ENCODE measurements at regions not wholly inside any gene's neighbourhood (a gene's known extent, or its start where the extent isn't known, plus 50 kb on each side); places are given as distances from the start of the nearest gene placed in this dataset.

DNA sequence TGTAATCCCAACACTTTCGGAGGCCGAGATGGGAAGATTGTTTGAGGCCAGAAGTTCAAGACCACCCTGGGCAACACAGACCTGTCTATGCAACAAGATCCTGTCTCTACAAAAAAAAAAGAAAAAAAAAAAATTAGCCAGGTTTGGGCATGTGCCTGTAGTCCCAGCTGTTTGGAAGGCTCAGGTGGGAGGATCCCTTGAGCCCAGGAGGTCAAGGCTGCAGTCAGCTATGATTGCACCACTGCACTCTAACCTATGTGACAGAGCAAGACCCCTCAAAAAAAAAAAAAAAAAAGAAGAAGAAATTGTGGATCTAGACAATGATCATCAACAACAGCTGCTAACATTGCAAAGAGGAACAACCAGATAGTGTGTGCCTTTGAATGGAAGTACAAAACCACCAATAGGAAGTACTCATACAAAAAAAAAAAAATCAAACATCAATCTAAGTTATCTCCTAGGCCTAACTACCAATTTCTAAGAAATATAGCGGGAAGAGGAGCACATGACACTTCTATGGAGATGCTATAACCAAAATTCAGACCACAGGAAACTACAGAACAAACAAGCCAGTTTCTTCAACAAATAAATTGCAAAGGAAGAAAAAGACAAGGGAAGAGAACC lies 258.7 kb downstream of the MRTFB start:
- no peak for DNase-seq (ENCODE audit: low read depth)
- TF ChIP-seq, protein P1, sequence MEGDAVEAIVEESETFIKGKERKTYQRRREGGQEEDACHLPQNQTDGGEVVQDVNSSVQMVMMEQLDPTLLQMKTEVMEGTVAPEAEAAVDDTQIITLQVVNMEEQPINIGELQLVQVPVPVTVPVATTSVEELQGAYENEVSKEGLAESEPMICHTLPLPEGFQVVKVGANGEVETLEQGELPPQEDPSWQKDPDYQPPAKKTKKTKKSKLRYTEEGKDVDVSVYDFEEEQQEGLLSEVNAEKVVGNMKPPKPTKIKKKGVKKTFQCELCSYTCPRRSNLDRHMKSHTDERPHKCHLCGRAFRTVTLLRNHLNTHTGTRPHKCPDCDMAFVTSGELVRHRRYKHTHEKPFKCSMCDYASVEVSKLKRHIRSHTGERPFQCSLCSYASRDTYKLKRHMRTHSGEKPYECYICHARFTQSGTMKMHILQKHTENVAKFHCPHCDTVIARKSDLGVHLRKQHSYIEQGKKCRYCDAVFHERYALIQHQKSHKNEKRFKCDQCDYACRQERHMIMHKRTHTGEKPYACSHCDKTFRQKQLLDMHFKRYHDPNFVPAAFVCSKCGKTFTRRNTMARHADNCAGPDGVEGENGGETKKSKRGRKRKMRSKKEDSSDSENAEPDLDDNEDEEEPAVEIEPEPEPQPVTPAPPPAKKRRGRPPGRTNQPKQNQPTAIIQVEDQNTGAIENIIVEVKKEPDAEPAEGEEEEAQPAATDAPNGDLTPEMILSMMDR (IDR thresholded peaks at IDR 0.05; ENCODE audit: insufficient read depth, low read depth, low read length, missing control alignments): no peak
- H3K4me3 ChIP-seq (ENCODE audit: low read depth, low read length): no peak overlapping the region

DNA sequence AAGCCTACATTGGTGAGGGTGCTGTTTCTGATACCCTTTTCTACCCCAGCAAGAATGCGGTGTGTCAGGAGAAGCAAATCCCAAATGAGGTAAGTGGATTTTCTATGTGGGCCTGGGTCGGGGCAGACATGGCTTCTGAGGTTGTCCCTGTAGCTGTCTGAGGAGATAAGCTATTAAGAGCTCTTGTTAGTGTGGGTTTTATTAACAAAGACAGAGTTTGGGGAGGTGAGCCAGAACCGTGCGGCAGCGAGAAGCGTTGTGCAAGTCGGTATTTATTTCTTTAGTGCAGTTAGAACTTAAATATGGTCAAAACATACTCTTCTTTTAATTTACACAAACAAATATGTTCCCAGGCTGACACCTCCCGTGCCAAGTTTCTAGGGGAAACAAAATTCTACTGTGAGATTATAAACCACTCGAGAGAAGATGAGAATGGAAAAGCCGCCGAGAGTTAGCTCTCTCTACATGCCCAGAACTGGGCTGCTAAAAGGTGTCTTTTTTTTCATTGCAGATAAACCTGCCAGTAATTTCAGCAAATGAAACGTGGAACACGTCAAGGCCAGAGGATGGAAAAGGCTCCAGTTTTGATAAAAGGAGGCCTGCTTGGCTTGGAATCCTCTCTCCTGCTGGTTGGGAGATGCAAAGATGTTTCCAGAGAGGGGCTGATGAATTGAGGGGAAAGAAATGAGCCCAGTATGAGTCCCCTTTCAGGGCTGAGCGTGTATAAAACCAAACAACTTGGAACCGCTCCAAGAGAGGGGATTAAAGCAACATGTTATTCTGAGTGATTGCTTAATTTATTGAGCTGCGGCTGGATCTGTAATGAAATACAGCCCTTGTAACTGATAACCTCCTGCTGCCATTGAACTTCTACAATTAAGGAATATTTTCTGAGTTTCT lies 254.6 kb downstream of the MRTFB start:
- TF ChIP-seq, protein P1 (IDR thresholded peaks at IDR 0.05; ENCODE audit: insufficient read depth, low read depth, low read length, missing control alignments): no peak
- DNase-seq (ENCODE audit: low read depth): no peak
- H3K4me3 ChIP-seq (ENCODE audit: low read depth, low read length): no peak overlapping the region

DNA sequence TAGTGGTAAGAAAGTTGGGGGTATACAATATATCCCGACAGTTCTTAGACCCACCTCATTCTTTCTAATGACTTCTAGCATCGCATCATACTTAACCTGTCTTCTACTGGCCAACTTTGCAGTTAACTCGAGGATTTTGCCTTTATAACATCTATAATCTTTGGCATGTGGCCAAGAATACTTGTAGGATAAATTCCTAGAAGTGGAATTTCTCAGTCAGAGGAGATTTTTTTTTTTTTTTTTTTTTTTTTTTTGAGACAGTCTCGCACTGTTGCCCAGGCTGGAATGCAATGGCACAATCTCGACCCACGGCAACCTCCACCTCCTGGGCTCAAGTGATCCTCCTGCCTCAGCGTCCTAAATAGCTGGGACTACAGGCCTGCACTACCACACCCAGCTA lies 253.5 kb downstream of the MRTFB start:
- TF ChIP-seq, protein P1 (IDR thresholded peaks at IDR 0.05; ENCODE audit: insufficient read depth, low read depth, low read length, missing control alignments): no peak
- H3K4me3 ChIP-seq (ENCODE audit: low read depth, low read length): no peak overlapping the region

DNA sequence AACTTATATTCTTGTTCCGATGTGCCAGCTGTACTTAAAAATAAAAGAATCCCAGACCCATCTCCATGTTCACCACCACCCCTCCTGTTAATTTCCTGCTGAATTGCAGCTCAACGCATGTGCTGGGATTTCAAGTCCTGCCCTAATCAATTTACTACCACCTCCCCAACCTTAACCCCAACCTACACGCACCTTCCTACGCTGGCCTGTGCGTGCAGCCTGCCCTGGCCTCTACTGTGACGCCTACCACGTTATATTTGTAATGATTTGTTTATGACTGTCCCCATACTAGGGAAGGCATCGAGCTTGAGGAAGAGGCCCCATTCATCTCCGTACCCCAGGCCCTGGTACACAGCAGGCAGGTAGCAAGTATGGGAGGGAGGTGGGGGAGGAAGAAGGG lies 251.1 kb downstream of the MRTFB start:
- no peak overlapping the region for H3K4me3 ChIP-seq (ENCODE audit: low read depth, low read length)
- no peak for DNase-seq (ENCODE audit: low read depth)
- TF ChIP-seq, protein P1 (IDR thresholded peaks at IDR 0.05; ENCODE audit: insufficient read depth, low read depth, low read length, missing control alignments): no peak

More for the DNA sequence above, 253.5 kb downstream of the MRTFB start:
- no peak for DNase-seq (ENCODE audit: low read depth)

DNA sequence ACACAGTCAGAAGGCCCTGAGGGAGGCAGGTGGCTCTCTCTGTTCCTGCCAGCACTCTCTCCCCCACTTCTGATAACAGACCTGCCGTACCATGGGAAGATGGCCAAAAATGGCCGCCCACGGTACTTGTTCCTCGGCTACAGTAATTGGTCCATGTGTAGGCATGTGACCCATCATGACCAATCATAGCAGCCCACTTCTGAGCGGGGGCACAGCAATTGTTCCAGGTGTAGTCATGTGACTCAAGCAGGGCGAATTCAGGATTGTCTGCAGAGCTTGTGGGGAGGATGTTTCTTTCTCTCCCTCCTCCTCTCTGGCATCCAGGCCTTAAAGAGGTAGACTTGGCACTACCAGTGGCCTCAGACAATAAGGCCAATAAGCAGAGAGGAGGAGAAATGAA lies 250.4 kb downstream of the MRTFB start:
- DNase-seq (ENCODE audit: low read depth): no peak
- no peak overlapping the region for H3K4me3 ChIP-seq (ENCODE audit: low read depth, low read length)
- TF ChIP-seq, protein P1 (IDR thresholded peaks at IDR 0.05; ENCODE audit: insufficient read depth, low read depth, low read length, missing control alignments): no peak

DNA sequence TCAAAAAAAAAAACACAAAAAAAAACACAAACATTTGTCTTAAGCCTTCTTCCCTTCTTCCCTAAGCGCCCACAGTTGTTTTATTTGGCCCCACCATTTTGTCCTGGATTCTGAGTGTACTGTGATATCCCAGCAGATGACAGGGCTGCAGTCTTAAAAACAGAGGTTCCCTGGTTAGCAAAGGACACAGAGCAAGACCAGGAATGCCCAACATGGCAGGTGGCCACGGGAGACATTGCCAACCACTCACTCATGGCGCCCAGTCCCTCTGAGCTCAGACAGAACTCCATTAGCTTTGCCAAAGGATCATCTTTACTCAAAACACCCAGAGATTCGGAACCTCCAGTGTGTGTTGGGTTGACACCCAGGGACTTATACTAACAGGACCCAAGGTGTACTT lies 249.3 kb downstream of the MRTFB start:
- TF ChIP-seq, protein P1 (IDR thresholded peaks at IDR 0.05; ENCODE audit: insufficient read depth, low read depth, low read length, missing control alignments): no peak
- no peak for DNase-seq (ENCODE audit: low read depth)

More for the DNA sequence above, 249.3 kb downstream of the MRTFB start:
- no peak overlapping the region for H3K4me3 ChIP-seq (ENCODE audit: low read depth, low read length)
